ENCODE measurements at regions not wholly inside any gene's neighbourhood (a gene's known extent, or its start where the extent isn't known, plus 50 kb on each side); places are given as distances from the start of the nearest gene placed in this dataset.

DNA sequence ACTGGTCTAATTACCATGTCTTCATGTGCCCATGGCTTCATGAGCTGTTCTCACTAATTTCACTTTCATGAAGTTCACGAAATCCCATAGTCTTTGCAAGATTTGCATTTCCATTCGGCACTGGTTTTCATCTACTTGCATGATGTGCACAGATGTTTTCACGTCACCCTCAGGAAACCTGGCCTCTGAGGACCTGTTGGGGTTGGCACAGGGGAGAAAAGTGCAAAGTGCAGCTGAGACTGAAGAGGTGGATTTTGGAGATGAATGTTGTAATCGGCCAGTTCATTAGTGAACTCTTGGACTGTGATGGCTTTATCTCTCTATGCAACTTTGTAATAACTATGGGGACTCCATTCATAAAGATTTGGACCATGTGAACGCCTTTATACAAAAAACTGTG, 80.2 kb upstream of the SULF2 start:
- H3K27ac ChIP-seq, result no peak overlapping the region
- peaks cover 0 to 9% (median 5%) of the 10 kb centered on the region in 10 experiments; a peak in 16 of 20 replicates for H3K4me1 ChIP-seq
- peaks cover 10 to 15% (median 11%) of the 10 kb centered on the region in 11 experiments; a peak in 19 of 22 replicates for H3K9me3 ChIP-seq (replicated peaks in 1 of 11)
- H3K27me3 ChIP-seq, result no peaks in the 10 kb centered on the region
- no peak overlapping the region for H3K4me2 ChIP-seq
- no peak overlapping the region for H3K9ac ChIP-seq
- no peaks in the 10 kb centered on the region for H3K36me3 ChIP-seq
- TF ChIP-seq Cebpa-rat (IDR thresholded peaks at IDR 0.05), result no peak
- H4K20me1 ChIP-seq, result no peaks in the 10 kb centered on the region
- no peak overlapping the region for H3K4me3 ChIP-seq

DNA sequence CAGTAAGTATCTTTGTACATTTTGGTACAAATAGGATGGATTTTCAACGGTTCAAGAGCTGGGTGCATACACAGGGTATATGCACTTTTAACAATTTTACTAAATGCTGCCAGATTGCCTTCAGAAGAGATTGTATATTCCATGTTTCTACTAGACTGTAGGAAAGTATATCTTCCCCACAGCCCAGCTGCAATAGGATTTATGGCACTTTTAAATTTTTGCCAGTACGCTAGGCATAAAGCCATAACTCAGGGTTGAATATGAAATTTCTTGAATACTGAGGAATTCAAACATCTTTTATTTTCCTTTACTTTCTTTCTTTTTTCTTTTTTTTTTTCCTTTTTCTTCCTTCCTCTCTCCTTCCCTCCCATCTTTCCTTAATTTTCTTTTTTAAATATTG, 78.7 kb upstream of the SULF2 start:
- H3K4me3 ChIP-seq, result no peak overlapping the region
- H3K9me3 ChIP-seq (replicated peaks in 1 of 11), result peaks cover 10 to 15% (median 11%) of the 10 kb centered on the region in 11 experiments; a peak in 19 of 22 replicates
- no peak overlapping the region for H3K27ac ChIP-seq
- no peak for TF ChIP-seq Cebpa-rat (IDR thresholded peaks at IDR 0.05)
- H4K20me1 ChIP-seq, result no peaks in the 10 kb centered on the region
- H3K36me3 ChIP-seq, result no peaks in the 10 kb centered on the region
- peaks cover 0 to 22% (median 18%) of the 10 kb centered on the region in 10 experiments; a peak in 17 of 20 replicates for H3K4me1 ChIP-seq
- H3K9ac ChIP-seq, result no peak overlapping the region
- no peaks in the 10 kb centered on the region for H3K27me3 ChIP-seq
- H3K4me2 ChIP-seq, result no peak overlapping the region

DNA sequence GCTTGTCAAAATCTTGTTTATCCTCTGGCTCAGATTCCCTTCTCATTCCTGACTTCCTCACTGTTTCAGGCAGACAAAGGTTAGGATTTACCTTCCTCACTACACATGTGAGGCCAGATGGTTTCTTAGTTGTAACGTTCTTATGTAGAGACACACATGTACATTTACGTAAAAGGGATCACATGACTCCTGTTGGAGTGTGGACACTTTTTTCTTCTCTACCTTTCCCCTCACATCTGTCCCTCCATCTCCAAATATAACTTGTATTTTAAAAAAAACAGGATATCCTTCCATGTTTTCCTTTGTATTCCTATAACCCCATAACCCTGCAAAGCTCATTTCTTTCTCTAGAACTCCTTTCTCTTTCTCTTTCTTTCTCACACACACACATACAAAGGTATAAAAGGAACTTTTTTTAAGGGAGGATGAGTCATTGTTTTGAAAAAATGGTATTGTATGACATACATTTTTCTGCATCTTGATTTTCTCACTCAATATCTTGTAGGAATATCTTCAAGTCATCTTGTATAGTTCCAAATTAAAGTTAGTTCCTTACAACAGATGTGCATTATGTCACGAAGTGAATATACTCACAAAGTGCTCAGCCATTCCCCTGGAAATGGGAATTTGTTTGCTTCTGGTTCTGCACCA, 78.2 kb upstream of the SULF2 start:
- no peak overlapping the region for H3K4me2 ChIP-seq
- peaks cover 4 to 28% (median 23%) of the 10 kb centered on the region in 10 experiments; a peak in 18 of 20 replicates for H3K4me1 ChIP-seq
- no peak overlapping the region for H3K27ac ChIP-seq
- no peak overlapping the region for H3K9ac ChIP-seq
- peaks cover 10 to 15% (median 11%) of the 10 kb centered on the region in 11 experiments; a peak in 19 of 22 replicates for H3K9me3 ChIP-seq (replicated peaks in 1 of 11)
- no peaks in the 10 kb centered on the region for H3K27me3 ChIP-seq
- H3K4me3 ChIP-seq, result no peak overlapping the region
- no peak for TF ChIP-seq Cebpa-rat (IDR thresholded peaks at IDR 0.05)
- H4K20me1 ChIP-seq, result no peaks in the 10 kb centered on the region
- no peaks in the 10 kb centered on the region for H3K36me3 ChIP-seq

DNA sequence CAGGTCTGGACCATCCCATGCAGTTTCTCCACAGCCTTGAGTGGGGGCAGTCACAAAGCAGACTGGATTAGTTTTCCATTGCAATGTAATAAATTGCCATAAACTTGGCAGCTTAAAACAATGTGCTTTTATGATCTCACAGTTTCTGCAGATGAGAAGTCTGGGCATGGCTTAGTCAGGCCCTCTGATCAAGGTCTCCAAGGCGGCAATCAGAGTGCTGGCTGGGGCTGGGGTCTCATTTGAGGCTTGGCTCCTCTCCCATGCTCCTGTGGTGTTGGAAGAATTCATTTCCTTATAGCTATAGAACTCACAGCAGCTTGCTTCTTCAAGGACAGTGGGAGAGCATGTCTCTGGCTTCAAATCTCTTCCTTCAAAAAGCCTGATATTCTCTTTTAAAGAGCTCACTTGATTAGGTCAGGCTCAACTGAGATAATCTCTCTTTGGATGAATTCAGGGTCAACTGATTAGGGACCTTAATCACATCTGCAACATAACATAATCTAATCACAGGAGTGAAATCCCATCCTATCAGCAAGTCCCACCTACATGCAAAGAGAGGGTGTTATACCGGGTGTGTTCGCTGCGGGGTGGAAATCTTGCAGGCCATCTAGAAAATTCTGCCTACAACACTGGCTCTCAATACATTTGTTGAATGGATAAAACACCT, 77.4 kb upstream of the SULF2 start:
- Histone ChIP-seq H3K4me1 (peaks cover 11 to 35% (median 30%) of the 10 kb centered on the region in 10 experiments), H3K27ac (no peak overlapping the region), H3K36me3 (no peaks in the 10 kb centered on the region), H3K9me3 (replicated peaks in 1 of 11) (peaks cover 10 to 15% (median 11%) of the 10 kb centered on the region in 11 experiments; a peak in 19 of 22 replicates), H3K27me3 (no peaks in the 10 kb centered on the region), H3K9ac (no peak overlapping the region), H3K4me2 (no peak overlapping the region), H4K20me1 (no peaks in the 10 kb centered on the region), H3K4me3 (no peak overlapping the region)
- TF ChIP-seq Cebpa-rat (IDR thresholded peaks at IDR 0.05), result no peak

DNA sequence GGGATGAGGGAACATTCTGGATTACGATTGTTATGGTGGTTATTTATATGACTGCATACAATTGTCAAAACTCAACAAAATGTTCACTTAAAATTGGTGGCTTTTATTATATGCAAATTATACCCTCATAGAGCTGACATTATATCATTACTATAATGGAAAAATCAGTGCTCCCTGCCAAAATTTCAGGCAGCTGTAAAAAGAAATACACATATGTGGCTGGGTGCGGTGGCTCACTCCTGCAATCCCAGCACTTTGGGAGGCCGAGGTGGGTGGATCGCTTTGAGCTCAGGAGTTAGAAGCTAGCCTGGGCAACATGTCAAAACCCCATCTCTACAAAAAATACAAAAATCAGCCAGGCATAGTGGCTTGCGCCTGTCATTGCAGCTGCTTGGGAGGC, 75.8 kb upstream of the SULF2 start:
- no peaks in the 10 kb centered on the region for H4K20me1 ChIP-seq
- no peak overlapping the region for H3K27ac ChIP-seq
- peak overlapping the region in 5 of 11 experiments; percentile 59 to 87 (median 75); a peak in 7 of 22 replicates for H3K4me2 ChIP-seq
- H3K4me3 ChIP-seq, result no peak overlapping the region
- H3K4me1 ChIP-seq, result peaks cover 24 to 49% (median 42%) of the 10 kb centered on the region in 10 experiments
- peaks cover 10 to 15% (median 11%) of the 10 kb centered on the region in 11 experiments; a peak in 19 of 22 replicates for H3K9me3 ChIP-seq (replicated peaks in 1 of 11)
- no peaks in the 10 kb centered on the region for H3K36me3 ChIP-seq
- H3K9ac ChIP-seq, result no peak overlapping the region
- no peak for TF ChIP-seq Cebpa-rat (IDR thresholded peaks at IDR 0.05)
- H3K27me3 ChIP-seq, result no peaks in the 10 kb centered on the region

DNA sequence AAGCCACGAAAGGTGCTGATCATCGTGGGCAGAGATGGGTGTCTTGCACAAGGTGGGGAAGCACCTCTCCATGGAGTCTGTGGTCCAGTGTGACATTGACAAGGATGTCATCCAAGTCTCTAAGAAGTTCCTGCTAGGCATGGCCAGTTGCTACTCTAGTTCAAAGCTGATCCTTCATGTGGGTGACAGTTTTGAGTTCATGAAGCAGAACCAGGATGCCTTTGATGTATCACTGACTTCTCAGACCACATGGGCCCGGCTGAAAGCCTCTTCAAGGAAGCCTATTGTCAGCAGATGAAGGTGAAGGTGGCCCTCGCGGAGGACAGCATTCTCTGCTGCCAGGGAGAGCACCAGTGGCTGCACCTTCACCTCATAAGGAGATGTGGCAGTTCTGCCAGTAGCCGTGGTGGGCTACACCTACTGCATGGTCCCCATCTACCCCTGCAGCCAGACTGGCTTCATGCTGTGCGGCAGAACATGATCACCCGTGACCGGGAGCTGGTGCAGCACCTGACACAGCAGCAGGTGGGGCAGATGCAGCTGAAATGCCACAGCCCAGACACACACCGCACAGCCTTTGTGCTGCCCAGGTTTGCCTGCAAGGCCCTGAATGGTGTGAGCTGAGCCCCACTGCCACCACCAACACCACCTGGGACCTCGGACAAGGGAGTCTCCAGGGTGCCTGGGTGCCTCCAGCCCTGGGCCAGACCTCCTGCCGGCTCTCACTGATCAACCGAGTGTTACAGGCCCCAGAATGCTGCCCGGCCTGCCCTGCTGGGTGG, 75.0 kb upstream of the SULF2 start:
- peaks cover 11 to 20% (median 12%) of the 10 kb centered on the region in 11 experiments; a peak in 20 of 22 replicates for H3K9me3 ChIP-seq (replicated peaks in 1 of 11)
- peak overlapping the region in 1 of 11 experiments; percentile 27; a peak in 1 of 22 replicates for H3K9ac ChIP-seq
- peaks cover 24 to 49% (median 42%) of the 10 kb centered on the region in 10 experiments for H3K4me1 ChIP-seq
- no peaks in the 10 kb centered on the region for H4K20me1 ChIP-seq
- no peak overlapping the region for H3K27ac ChIP-seq
- H3K4me2 ChIP-seq, result peak overlapping the region in 9 of 11 experiments; percentile 47 to 87 (median 74); a peak in 18 of 22 replicates
- TF ChIP-seq Cebpa-rat (IDR thresholded peaks at IDR 0.05), result no peak
- no peaks in the 10 kb centered on the region for H3K36me3 ChIP-seq
- H3K4me3 ChIP-seq, result no peak overlapping the region
- H3K27me3 ChIP-seq, result no peaks in the 10 kb centered on the region

DNA sequence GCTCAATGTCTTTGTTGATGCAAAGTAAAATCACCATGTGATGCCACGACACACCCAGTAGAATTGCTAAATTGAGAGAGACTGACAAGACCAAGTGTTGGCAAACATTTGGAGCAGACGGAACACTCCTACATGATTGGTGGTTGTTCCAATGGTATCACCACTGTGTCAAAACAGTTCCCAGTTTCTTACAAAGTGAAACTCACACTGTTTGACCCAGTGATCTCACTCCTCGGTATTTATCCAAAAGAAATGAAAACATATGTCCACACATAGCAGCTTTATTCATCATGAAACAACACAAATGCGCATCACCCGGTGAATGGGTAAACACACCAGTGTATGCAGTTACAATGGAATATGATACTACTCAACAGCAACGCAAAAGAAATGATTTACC, 74.0 kb upstream of the SULF2 start:
- H4K20me1 ChIP-seq, result no peaks in the 10 kb centered on the region
- H3K4me2 ChIP-seq, result peak overlapping the region in 8 of 11 experiments; percentile 66 to 87 (median 74); a peak in 11 of 22 replicates
- H3K9me3 ChIP-seq (replicated peaks in 1 of 11), result peaks cover 13 to 29% (median 21%) of the 10 kb centered on the region in 11 experiments; a peak in 20 of 22 replicates
- H3K36me3 ChIP-seq, result no peaks in the 10 kb centered on the region
- no peak for TF ChIP-seq Cebpa-rat (IDR thresholded peaks at IDR 0.05)
- H3K27ac ChIP-seq, result peak overlapping the region in 1 of 11 experiments; percentile 2; a peak in 1 of 22 replicates
- no peak overlapping the region for H3K9ac ChIP-seq
- H3K4me1 ChIP-seq, result peaks cover 24 to 49% (median 42%) of the 10 kb centered on the region in 10 experiments
- H3K27me3 ChIP-seq, result no peaks in the 10 kb centered on the region
- H3K4me3 ChIP-seq, result no peak overlapping the region

DNA sequence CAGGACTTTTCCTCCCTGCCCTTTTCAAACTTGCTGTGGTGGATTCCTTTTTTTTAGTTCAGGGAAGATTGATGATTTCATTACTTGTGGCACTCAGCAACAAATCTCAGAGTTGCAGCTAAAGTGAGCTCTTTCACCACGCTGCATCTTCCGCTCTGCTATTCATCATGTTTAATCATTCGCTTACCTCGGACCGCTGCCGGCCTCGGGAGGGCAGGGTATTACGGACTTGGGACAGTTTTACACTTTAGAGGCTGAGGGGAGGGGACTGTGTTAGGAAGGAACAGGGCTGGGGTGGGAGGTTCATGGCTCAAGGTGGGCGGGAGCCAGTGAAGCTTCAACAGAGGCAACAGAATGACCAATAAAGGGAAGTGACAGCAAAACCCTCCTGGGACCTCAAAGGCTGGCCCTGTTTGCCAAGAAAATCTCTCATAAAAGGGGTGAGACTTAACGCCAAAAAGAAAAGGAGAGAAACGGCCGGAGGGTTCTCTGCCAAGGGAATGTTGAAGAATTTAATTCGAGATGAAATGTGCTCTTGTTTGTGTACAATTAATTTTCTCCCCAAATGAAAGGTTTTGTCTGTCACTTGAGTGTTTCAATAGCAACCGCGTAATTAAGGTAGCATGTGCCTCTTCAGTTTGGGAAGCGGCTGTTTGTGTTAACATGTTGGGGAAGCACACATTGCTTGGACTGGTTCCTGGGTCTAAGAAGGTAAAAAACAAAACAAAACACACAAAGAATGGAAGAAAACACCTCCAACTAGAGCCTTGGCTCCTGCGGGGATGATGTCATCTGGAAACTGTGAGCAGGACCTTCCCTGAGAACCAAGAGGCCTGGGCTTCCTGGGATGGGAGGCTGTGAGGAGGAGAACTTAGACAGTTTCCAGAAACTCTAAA, 72.5 kb upstream of the SULF2 start:
- Histone ChIP-seq H3K4me2 (peak overlapping the region; percentile 52 to 87 (median 77)), H3K27me3 (no peaks in the 10 kb centered on the region), H4K20me1 (no peaks in the 10 kb centered on the region), H3K27ac (peak overlapping the region in 9 of 11 experiments; percentile 26 to 66 (median 52); a peak in 17 of 22 replicates), H3K4me1 (peaks cover 24 to 52% (median 44%) of the 10 kb centered on the region in 10 experiments), H3K36me3 (no peaks in the 10 kb centered on the region), H3K9me3 (replicated peaks in 1 of 11) (peaks cover 8 to 22% (median 15%) of the 10 kb centered on the region in 11 experiments; a peak in 20 of 22 replicates), H3K9ac (peak overlapping the region in 9 of 11 experiments; percentile 13 to 64 (median 39); a peak in 14 of 22 replicates), H3K4me3 (no peak overlapping the region; a peak in 1 of 20 replicates)
- TF ChIP-seq Cebpa-rat (IDR thresholded peaks at IDR 0.05), result no peak

Measured in BLaER1 treated with 17β-estradiol and CSF1 and Interleukin-3, amounts not matched to agents 10 nM and 100 nM (cell line).